ENCODE measurements at regions not wholly inside any gene's neighbourhood (a gene's known extent, or its start where the extent isn't known, plus 50 kb on each side); places are given as distances from the start of the nearest gene placed in this dataset.
A peak's percentile ranks its signal among the peaks of the same experiment; 100 is the strongest.

DNA sequence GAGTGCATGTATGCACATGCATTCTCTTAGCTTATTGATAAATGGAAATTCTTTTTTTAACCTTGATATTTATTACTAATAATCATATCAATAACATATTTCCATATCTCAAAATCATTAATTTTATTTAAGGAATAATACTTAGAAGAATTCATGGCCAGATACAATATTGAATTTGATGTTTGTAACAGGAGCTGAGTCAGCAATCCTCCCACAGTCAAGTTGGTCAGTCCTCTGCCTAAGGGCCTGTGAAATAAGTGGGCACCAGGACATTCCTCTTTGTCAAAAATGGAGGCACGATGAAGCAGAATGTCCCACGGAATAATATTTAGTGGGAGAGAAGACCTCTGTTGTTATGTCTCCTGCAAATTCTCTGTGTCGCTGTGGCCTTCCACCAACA lies 148.6 kb downstream of the LRRC70 start:
- Histone ChIP-seq H3K9me1 (ENCODE audit: insufficient read depth, low read length) (no peaks in the 10 kb centered on the region), H3K9ac (ENCODE audit: low read depth, low read length) (no peak overlapping the region), H4K20me1 (ENCODE audit: insufficient read depth, low read length) (no peaks in the 10 kb centered on the region), H2AFZ (replicated peaks; ENCODE audit: low read length, poor library complexity) (no peak overlapping the region), H4K91ac (ENCODE audit: insufficient read depth, low read depth, low read length) (no peak overlapping the region), H3K27ac (ENCODE audit: insufficient read depth, low read length) (no peak overlapping the region), H3K18ac (ENCODE audit: low read depth, low read length) (no peak overlapping the region), H3K9me3 (ENCODE audit: control insufficient read depth, insufficient read depth, low read length) (no peaks in the 10 kb centered on the region), H2AK5ac (ENCODE audit: low read depth, low read length) (no peak overlapping the region), H4K5ac (ENCODE audit: low read depth, low read length) (no peak overlapping the region), H2BK15ac (ENCODE audit: low read depth, low read length) (no peak overlapping the region), H4K8ac (ENCODE audit: low read depth in 2 of 2, low read length in 2 of 2) (no peak overlapping the region), H3K4me2 (ENCODE audit: low read depth, low read length) (no peak overlapping the region), H3K14ac (replicated peaks; ENCODE audit: low read depth, low read length) (no peak overlapping the region), H3K4me1 (ENCODE audit: control insufficient read depth, insufficient read depth, low read length) (no peaks in the 10 kb centered on the region), H2BK5ac (ENCODE audit: low read depth, low read length, poor library complexity, severe bottlenecking) (no peak overlapping the region), H3K23ac (ENCODE audit: low read depth, low read length) (no peak overlapping the region), H3K36me3 (ENCODE audit: control insufficient read depth, insufficient read depth, low read length) (no peaks in the 10 kb centered on the region), H3K4me3 (ENCODE audit: insufficient read depth, low read depth, low read length) (no peak overlapping the region), H2BK20ac (ENCODE audit: low read depth, low read length) (no peak overlapping the region), H3K27me3 (ENCODE audit: control insufficient read depth, insufficient read depth, low read length) (no peaks in the 10 kb centered on the region), H3K79me1 (ENCODE audit: low read depth in 1 of 2, low read length in 2 of 2) (no peaks in the 10 kb centered on the region), H3K4ac (ENCODE audit: low read depth, low read length) (no peak overlapping the region), H2AK9ac (replicated peaks; ENCODE audit: low read depth, low read length, poor library complexity) (no peak overlapping the region), H2BK120ac (ENCODE audit: low read depth, low read length) (no peak overlapping the region), H3K56ac (ENCODE audit: extremely low read depth, insufficient read depth, low read length) (no peak overlapping the region)
- POLR2A ChIA-PET (ENCODE audit: unreplicated experiment): no interaction called here
- no TSS peak for BruUV-seq (replicated peaks)
- dilution Hi-C loops (cut with HindIII; ENCODE audit: low sequenced_read_pairs, unreplicated experiment): no loop called here
- DNase-seq (no peak), ATAC-seq (ENCODE audit: low read depth) (no peak)
- peak; percentile 86 for TF ChIP-seq MAFK (IDR thresholded peaks at IDR 0.05; ENCODE audit: low read depth, low read length)
- TF ChIP-seq, protein P1, sequence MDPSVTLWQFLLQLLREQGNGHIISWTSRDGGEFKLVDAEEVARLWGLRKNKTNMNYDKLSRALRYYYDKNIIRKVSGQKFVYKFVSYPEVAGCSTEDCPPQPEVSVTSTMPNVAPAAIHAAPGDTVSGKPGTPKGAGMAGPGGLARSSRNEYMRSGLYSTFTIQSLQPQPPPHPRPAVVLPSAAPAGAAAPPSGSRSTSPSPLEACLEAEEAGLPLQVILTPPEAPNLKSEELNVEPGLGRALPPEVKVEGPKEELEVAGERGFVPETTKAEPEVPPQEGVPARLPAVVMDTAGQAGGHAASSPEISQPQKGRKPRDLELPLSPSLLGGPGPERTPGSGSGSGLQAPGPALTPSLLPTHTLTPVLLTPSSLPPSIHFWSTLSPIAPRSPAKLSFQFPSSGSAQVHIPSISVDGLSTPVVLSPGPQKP (IDR thresholded peaks at IDR 0.05; ENCODE audit: borderline replicate concordance, low read depth, low read length): no peak
- intact Hi-C loops (cut with micrococcal nuclease): no loop called here
- in situ Hi-C loops (cut with MboI; ENCODE audit: low sequenced_read_pairs): no loop called here
- WGBS, 2 experiments (ENCODE audit: extremely low coverage in 2 of 2, insufficient read length in 1 of 2): no CpG with 5 or more reads among the region's 3 CpGs
- CTCF ChIA-PET: no interaction called here

All from IMR-90 (cell line).